HEK293 (cell line): ENCODE measurements at regions not wholly inside any gene's neighbourhood (a gene's known extent, or its start where the extent isn't known, plus 50 kb on each side); places are given as distances from the start of the nearest gene placed in this dataset.

ENCODE experiments used
- CTCF ChIA-PET: fragments of 350-600 bp; formaldehyde crosslinking; extraction: SDS; loops from one replicate; lab custom pipeline; 2021; ENCODE audit warnings: antibody characterized with exemption; lab: Yijun Ruan, JAX
- POLR2A ChIA-PET: fragments of 300-600 bp; formaldehyde crosslinking; extraction: SDS; loops from one replicate; lab custom pipeline; 2020; ENCODE audit warnings: antibody characterized with exemption, inconsistent platforms; lab: Yijun Ruan, JAX
- H3K27ac ChIP-seq: fragments of 200-500 bp; sonication (Bioruptor generic); 2 replicates; pipeline ENCODE4 v1.5.1; 2014; ENCODE audit warnings: low read depth, low read length, control low read depth, inconsistent platforms; ENCODE audit errors: extremely low read depth
- H3K36me3 ChIP-seq, 2 experiments: fragments of 200-500 bp in 1 of 2; sonication (Bioruptor generic) in 1 of 2; 1 replicate in 1 of 2; 2 replicates in 1 of 2; pipeline ENCODE4 v1.5.1; 2014 to 2017; ENCODE audit warnings: inconsistent platforms in 2 of 2, low read length in 2 of 2; ENCODE audit not compliant: control insufficient read depth in 2 of 2, insufficient read depth in 1 of 2
- H3K4me1 ChIP-seq: fragments of 200-500 bp; sonication (Bioruptor generic); 2 replicates; pipeline ENCODE4 v1.5.1; 2014; ENCODE audit warnings: mild to moderate bottlenecking, low read length, inconsistent platforms; ENCODE audit not compliant: control insufficient read depth, insufficient read depth
- H3K4me3 ChIP-seq: 2 replicates; pipeline ENCODE4 v1.5.1; 2011; ENCODE audit warnings: low read depth, mild to moderate bottlenecking, control low read depth, low read length, moderate library complexity
- H3K9me3 ChIP-seq: fragments of 200-500 bp; sonication (Bioruptor generic); 2 replicates; pipeline ENCODE4 v1.5.1; 2014; ENCODE audit warnings: low read depth, low read length, inconsistent platforms; ENCODE audit not compliant: control insufficient read depth, insufficient read depth
- ATF2 ChIP-seq: fragments of 450-650 bp; formaldehyde crosslinking; IDR thresholded peaks from 2 replicates; pipeline ENCODE4 v1.5.1; 2016; ENCODE audit warnings: missing biosample characterization, missing genetic modification characterization, low read depth
- BCL11B ChIP-seq: fragments of 450-650 bp; formaldehyde crosslinking; IDR thresholded peaks from 2 replicates; pipeline ENCODE4 v1.5.1; 2016; ENCODE audit warnings: low read depth, missing biosample characterization, missing genetic modification characterization
- FEZF1 ChIP-seq: fragments of 450-650 bp; formaldehyde crosslinking; IDR thresholded peaks from 2 replicates; pipeline ENCODE4 v1.5.1; 2016; ENCODE audit warnings: missing biosample characterization, missing genetic modification characterization
- HOXA7 ChIP-seq: sonication (generic); formaldehyde crosslinking; IDR thresholded peaks from 2 replicates; pipeline ENCODE4 v1.8.1; 2022; ENCODE audit warnings: missing genetic modification reagents, borderline replicate concordance
- KLF16 ChIP-seq: fragments of 450-650 bp; formaldehyde crosslinking; IDR thresholded peaks from 2 replicates; pipeline ENCODE4 v1.5.1; 2017; ENCODE audit warnings: missing biosample characterization, missing genetic modification characterization
- SCRT1 ChIP-seq: fragments of 450-650 bp; formaldehyde crosslinking; IDR thresholded peaks from 2 replicates; pipeline ENCODE4 v1.5.1; 2016; ENCODE audit warnings: missing biosample characterization, missing genetic modification characterization, borderline replicate concordance
- SP2 ChIP-seq: fragments of 450-650 bp; formaldehyde crosslinking; IDR thresholded peaks from 2 replicates; pipeline ENCODE4 v1.5.1; 2016; ENCODE audit warnings: missing biosample characterization, missing genetic modification characterization
- SP3 ChIP-seq: fragments of 450-650 bp; formaldehyde crosslinking; IDR thresholded peaks from 2 replicates; pipeline ENCODE4 v1.5.1; 2016; ENCODE audit warnings: missing biosample characterization, missing genetic modification characterization
- YY1 ChIP-seq: fragments of 450-650 bp; formaldehyde crosslinking; IDR thresholded peaks from 2 replicates; pipeline ENCODE4 v1.5.1; 2018; ENCODE audit warnings: missing biosample characterization, missing genetic modification characterization
- ZNF133 ChIP-seq: fragments of 450-650 bp; formaldehyde crosslinking; IDR thresholded peaks from 2 replicates; pipeline ENCODE4 v1.5.1; 2016; ENCODE audit warnings: missing biosample characterization, missing genetic modification characterization
- ZNF138 ChIP-seq: fragments of 450-650 bp; formaldehyde crosslinking; IDR thresholded peaks from 2 replicates; pipeline ENCODE4 v1.5.1; 2016; ENCODE audit warnings: missing biosample characterization, missing genetic modification characterization, borderline replicate concordance
- ZNF140 ChIP-seq: fragments of 450-650 bp; formaldehyde crosslinking; IDR thresholded peaks from 2 replicates; pipeline ENCODE4 v1.5.1; 2016; ENCODE audit warnings: missing biosample characterization, missing genetic modification characterization
- ZNF148 ChIP-seq: fragments of 450-650 bp; formaldehyde crosslinking; IDR thresholded peaks from 2 replicates; pipeline ENCODE4 v1.5.0; 2017; ENCODE audit warnings: missing biosample characterization, missing genetic modification characterization, borderline replicate concordance
- ZNF174 ChIP-seq: fragments of 450-650 bp; formaldehyde crosslinking; IDR thresholded peaks from 2 replicates; pipeline ENCODE4 v1.5.0; 2017; ENCODE audit warnings: missing biosample characterization, mild to moderate bottlenecking, missing genetic modification characterization
- ZNF175 ChIP-seq: fragments of 450-650 bp; formaldehyde crosslinking; IDR thresholded peaks from 2 replicates; pipeline ENCODE4 v1.5.1; 2016; ENCODE audit warnings: missing biosample characterization, missing genetic modification characterization
- ZNF266 ChIP-seq: fragments of 450-650 bp; formaldehyde crosslinking; IDR thresholded peaks from 2 replicates; pipeline ENCODE4 v1.5.1; 2016; ENCODE audit warnings: missing biosample characterization, missing genetic modification characterization, low read depth
- ZNF311 ChIP-seq: fragments of 450-650 bp; formaldehyde crosslinking; IDR thresholded peaks from 2 replicates; pipeline ENCODE4 v1.5.1; 2017; ENCODE audit warnings: missing biosample characterization, missing genetic modification characterization, borderline replicate concordance
- ZNF341 ChIP-seq: fragments of 450-650 bp; formaldehyde crosslinking; IDR thresholded peaks from 2 replicates; pipeline ENCODE4; 2016; ENCODE audit warnings: low read depth, missing biosample characterization, missing genetic modification characterization
- ZNF362 ChIP-seq: fragments of 450-650 bp; formaldehyde crosslinking; IDR thresholded peaks from 2 replicates; pipeline ENCODE4 v1.5.1; 2016; ENCODE audit warnings: missing biosample characterization, missing genetic modification characterization
- ZNF37A ChIP-seq: fragments of 450-650 bp; IDR thresholded peaks from 2 replicates; pipeline ENCODE4 v1.5.1; 2018; ENCODE audit warnings: missing biosample characterization, missing genetic modification characterization
- ZNF530 ChIP-seq: fragments of 450-650 bp; formaldehyde crosslinking; IDR thresholded peaks from 2 replicates; pipeline ENCODE4 v1.5.1; 2016; ENCODE audit warnings: low read depth, missing biosample characterization, missing genetic modification characterization
- ZNF558 ChIP-seq: fragments of 450-650 bp; formaldehyde crosslinking; IDR thresholded peaks from 2 replicates; pipeline ENCODE4 v1.5.1; 2016; ENCODE audit warnings: missing biosample characterization, missing genetic modification characterization
- ZSCAN23 ChIP-seq: fragments of 450-650 bp; formaldehyde crosslinking; IDR thresholded peaks from 2 replicates; pipeline ENCODE4 v1.5.1; 2016; ENCODE audit warnings: missing biosample characterization, missing genetic modification characterization
- TF ChIP-seq, protein P1 (sequence below): sonication (generic); formaldehyde crosslinking; IDR thresholded peaks from 2 replicates; pipeline ENCODE4 v1.8.1; 2022; ENCODE audit warnings: mild to moderate bottlenecking, moderate library complexity, missing genetic modification reagents

DNA sequence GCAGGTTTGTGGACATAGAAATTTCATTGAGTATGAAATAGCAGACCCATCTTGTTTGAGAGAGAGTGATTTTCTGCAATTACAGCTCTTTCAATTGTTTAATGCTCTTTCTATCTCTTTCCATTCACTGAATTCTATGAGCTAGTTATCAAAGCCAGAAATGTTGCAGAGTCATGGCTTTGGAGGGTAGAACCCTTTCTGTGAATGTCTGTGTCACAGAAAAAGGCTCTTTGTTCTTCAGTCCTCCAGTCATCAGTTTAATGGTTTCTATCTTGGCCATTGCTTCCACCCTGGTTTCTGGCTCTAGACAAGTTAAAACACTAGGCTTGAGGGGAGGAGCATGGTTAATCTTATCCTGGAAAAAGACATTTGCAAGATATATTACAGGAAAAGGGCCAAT is 655.0 kb downstream of the STK39 start:
- no peak overlapping the region for H3K27ac ChIP-seq
- CTCF ChIA-PET: interaction anchor here (0.6 kb wide), 1 partner anchor 514 kb away, joined by 4 read pairs; no protein-coding TSS in a partner anchor
- H3K36me3 ChIP-seq: no peaks in the 10 kb centered on the region; a peak in 1 of 3 replicates
- POLR2A ChIA-PET: no interaction called here
- no peaks in the 10 kb centered on the region for H3K9me3 ChIP-seq
- TF ChIP-seq ZNF362 (tag by site-specific recombination): no peak
- no peak for TF ChIP-seq BCL11B (tag by site-specific recombination)
- TF ChIP-seq ZNF341 (tag by site-specific recombination): no peak
- TF ChIP-seq ZSCAN23 (tag by site-specific recombination): no peak
- TF ChIP-seq ZNF140 (tag by site-specific recombination): no peak
- no peak for TF ChIP-seq FEZF1 (tag by site-specific recombination)
- TF ChIP-seq, protein P1, sequence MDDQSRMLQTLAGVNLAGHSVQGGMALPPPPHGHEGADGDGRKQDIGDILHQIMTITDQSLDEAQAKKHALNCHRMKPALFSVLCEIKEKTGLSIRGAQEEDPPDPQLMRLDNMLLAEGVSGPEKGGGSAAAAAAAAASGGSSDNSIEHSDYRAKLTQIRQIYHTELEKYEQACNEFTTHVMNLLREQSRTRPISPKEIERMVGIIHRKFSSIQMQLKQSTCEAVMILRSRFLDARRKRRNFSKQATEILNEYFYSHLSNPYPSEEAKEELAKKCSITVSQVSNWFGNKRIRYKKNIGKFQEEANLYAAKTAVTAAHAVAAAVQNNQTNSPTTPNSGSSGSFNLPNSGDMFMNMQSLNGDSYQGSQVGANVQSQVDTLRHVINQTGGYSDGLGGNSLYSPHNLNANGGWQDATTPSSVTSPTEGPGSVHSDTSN (CRISPR knock-in tag): no peak
- TF ChIP-seq KLF16: no peak
- TF ChIP-seq SP3: no peak
- no peak for TF ChIP-seq YY1 (tag by site-specific recombination)
- TF ChIP-seq ZNF174 (tag by site-specific recombination): no peak
- TF ChIP-seq ZNF266 (tag by site-specific recombination): no peak
- no peak for TF ChIP-seq ZNF175 (tag by site-specific recombination)
- no peak overlapping the region for H3K4me3 ChIP-seq
- no peaks in the 10 kb centered on the region for H3K4me1 ChIP-seq

DNA sequence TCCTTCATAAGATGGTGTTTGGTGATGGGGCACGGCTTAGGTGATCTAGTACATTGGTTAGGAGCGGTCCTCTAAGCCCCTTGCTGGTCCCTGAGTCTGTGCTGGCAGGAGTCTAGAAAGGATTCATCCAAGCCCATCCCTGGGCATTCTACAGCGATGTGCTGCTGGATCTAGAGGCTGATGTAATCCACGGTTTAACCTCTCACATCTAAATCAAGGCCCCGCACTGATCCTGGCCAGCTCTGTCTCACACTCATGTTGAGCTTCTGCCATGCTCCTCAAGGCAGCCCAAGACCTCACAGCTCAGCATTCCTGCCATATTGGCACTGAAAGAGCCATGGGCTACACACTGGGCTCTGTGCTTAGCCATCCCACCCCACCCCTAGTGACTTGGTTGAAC is 664.8 kb downstream of the STK39 start:
- TF ChIP-seq ZNF37A (tag by site-specific recombination): no peak
- no peak for TF ChIP-seq ZNF133 (tag by site-specific recombination)
- no peak for TF ChIP-seq ZNF138 (tag by site-specific recombination)
- TF ChIP-seq HOXA7: no peak
- TF ChIP-seq SP2 (tag by site-specific recombination): no peak
- no peak for TF ChIP-seq ZNF530
- TF ChIP-seq ZNF311 (tag by site-specific recombination): no peak
- TF ChIP-seq SCRT1 (tag by site-specific recombination): no peak
- TF ChIP-seq ZNF558 (tag by site-specific recombination): no peak
- no peak for TF ChIP-seq ATF2 (tag by site-specific recombination)
- TF ChIP-seq ZNF148 (tag by site-specific recombination): no peak
- H3K4me1 ChIP-seq: peaks cover 7% of the 10 kb centered on the region
- CTCF ChIA-PET: interaction anchor here (0.6 to 1.1 kb wide), 2 partner anchors 20 to 955 kb away, joined by 3 to 4 read pairs; no protein-coding TSS in a partner anchor
- no peaks in the 10 kb centered on the region for H3K9me3 ChIP-seq
- no peaks in the 10 kb centered on the region for H3K36me3 ChIP-seq
- POLR2A ChIA-PET: no interaction called here
- H3K27ac ChIP-seq: no peak overlapping the region
- no peak overlapping the region for H3K4me3 ChIP-seq
